HT-29 (cell line): ENCODE measurements at regions not wholly inside any gene's neighbourhood (a gene's known extent, or its start where the extent isn't known, plus 50 kb on each side); places are given as distances from the start of the nearest gene placed in this dataset.
"Not testable (repeated sequence)": the region's sequence is repeated elsewhere in the genome, so short reads cannot be mapped to it uniquely, and the experiment has no call there.

Experiments
- DNase-seq: peaks from one replicate; pipeline ENCODE4 v3.0.0-alpha.2; 2015; ENCODE audit warnings: low spot score

DNA sequence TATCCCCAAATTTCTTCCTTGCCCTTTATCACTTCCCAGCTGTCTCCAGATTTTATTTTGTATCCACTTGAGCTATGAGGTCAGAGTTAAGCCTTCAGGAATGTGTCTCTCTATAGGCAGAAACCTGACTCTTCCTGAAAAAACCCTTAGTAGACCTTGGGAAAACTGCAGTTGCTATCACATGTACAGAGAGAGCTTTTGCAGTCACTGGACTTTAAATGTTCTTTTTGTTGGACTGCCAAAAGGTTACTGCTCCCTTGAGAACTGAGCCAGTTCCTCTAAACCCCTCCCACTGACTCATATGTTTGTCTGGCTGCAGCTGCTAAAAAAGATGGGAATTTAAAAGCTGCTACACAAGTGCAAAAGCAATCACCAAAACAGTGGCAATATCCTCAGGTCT, 169.1 kb upstream of the CCDC54 start:
- no peak for DNase-seq

DNA sequence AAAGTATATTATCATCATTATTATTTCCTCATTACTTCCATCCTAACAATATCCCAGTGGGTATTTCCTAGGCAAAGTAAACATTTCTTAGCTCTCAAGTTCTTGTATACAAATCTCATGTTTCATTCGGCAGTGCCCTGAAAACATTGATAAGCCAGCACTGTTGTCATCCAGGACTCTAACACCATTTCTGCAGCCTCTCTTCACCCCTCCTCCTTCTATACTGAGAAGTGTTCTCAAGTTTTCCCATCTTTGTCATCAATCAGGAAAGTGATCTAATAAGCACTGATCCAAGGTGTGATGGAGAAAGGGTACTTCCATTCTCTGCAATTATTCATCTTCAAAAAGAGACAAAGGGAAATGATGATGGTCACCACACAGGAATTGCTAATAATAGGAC, 168.4 kb upstream of the CCDC54 start:
- DNase-seq = no peak

DNA sequence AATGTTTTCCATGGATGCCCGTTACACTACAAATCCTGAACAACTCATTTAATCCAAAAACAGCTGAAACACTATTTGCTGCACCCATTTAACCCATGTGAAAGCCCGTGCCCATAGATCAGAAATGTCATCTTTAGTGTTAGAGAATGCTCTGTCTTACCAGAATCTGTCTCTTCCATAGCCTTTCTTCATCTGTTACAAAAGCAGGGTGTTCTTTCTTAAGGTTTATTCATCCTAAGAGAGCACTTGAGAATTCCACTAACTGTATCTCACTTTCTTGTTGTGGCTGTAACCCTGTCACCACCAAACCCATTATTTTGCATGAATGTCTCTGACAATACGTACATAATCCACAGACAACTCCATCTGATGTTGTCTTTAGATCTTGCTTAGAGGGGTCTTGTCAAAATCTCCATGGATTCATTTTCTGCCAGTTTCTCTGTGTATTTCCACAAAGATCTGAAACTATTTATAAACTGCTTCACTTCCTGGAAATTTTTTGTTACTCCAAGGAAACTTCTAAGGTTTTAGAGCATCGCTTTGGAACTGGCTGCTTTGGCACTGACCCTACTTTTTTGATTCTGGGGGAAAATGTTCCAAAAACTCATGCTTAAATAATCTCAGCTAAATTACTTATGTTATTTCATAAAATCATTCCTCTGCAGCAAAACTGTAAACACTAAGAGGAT, 167.8 kb upstream of the CCDC54 start:
- no peak for DNase-seq

DNA sequence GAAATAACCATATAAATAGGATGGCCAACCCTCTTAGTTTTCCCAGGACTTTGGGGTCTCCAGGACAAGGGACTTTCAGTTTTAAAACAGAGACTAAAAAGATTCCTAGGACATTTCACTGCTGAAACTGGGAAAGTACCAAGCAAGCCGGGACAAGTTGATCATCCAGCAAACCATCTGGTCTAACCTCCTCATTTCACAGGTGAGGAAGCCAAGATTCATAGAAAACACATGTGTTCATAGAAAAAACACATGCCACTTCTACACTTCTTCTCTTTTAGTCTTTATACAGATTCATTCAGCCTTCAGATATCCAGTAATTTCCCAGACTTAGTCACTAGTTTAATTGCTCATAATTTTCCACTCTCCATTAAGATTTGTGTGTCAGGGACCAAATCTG, 165.6 kb upstream of the CCDC54 start:
- no peak for DNase-seq

DNA sequence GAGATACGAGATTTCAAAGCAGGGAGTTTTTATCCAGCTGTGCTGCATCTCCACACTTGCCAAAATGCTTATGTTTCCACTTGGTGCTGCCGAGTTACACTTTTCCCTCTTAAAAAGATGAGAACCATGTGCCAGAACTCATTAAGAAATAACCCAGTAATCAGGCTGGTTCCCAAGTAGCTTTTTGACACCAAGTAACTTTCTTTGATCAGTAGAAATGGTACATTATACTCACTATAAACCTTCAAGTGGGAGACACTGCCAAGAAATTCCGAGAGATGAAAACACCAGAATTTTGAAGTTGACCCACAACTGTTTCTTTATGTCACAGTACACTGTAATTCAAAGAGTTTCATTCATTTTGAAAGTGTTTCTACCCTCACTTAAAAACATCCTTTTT, 164.6 kb upstream of the CCDC54 start:
- DNase-seq = no peak

DNA sequence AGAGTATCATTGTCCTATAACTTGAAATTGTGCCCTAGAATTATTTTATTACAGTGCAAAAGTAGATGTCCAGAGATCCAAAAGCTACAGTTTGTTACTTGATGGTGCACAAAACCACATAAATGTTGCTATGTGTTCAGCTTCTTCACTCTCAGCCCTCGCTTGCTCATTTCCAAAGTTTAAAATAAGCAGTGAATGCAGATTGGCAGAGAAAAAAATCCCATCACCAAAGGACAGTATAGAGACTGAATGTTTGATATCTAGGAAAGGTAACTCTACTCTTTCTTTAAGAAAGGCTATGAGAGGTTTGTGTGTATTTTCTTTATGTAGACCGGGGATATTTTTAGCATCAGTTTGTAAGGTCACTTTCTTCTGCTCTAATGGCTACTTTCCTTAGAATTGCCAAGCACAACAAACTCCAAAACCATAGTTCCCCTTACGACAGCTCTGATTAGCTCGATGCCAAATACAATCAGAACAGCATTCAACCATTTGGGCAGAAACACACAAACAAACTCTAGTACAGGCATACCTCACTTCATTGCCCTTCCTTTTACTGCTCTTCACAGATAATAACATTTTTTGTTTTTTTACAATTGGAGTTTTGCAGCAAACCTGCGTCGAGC, 164.1 kb upstream of the CCDC54 start:
- DNase-seq = no peak

DNA sequence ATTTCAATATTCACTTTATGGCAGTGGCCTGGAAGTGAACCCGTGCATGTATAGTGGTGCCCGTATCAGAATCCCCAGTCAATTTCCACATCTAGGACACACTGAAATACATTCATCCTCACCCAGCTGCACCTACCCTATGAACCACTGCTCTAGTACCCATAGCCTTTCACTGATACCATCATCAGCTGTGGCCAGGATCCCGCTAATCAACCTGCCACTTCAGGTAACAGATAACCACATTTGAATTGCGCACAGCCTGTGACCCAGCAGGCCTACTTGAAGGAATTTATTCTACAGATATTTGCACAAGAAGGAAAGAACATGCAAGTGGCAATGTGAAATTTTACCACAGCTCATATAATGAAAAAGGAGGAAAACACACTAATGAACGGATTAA, 161.0 kb upstream of the CCDC54 start:
- no peak for DNase-seq

DNA sequence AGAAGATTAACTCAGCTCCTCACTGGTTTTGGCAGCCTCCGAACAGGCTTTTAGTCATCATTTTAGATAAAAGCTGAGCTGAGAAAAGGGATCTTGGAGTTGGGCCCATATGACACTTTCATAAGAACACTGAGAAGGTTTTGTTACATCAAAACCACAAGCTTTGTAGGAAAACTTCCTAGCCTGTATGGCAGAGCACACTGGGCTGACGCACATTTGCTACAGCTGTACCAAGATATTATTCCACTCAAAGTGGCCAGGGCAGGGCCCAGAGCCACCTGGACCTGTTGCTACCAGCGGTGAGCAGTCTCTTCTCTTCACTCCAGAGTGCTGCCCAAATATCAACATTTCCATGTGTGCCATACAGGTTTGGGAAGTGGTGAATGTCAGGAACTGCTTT, 160.5 kb upstream of the CCDC54 start:
- no peak for DNase-seq

DNA sequence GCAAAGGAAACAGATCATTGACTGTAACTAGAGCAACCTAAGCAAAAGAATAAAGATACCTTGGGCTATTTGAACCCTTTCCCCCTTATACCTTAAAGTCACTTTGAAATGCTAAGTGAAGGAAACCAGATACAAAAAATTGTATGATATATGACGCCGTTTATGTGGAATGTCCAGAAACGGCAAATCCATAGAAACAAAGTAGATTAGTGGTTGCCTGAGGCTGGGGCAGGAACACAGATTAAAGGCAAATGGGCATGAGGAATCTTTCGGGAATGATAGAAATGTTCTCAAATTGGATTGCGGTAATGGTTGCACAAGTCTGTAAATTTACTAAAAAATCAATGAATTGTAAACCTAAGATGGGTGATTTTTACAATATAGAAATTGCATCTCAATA, 160.1 kb upstream of the CCDC54 start:
- no peak for DNase-seq

DNA sequence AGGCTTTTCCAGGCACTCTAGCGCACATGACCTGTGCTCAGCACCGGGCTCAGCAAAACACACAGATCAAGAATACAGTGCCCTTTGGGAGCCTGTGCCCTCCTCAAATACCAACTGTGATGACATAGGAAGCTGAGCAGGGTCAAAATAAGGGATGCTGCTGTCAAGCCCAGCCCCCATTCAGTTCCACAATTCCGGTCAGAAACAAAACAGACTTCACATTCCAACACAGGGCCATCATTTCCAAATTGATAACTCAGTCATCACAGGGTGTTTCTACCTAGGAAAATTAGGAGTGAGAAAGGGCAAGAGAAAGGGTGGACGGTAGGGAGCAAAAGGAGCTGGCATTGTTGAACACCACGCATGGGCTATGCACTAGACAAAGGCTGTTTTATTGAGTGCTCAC, 158.4 kb upstream of the CCDC54 start:
- no peak for DNase-seq

DNA sequence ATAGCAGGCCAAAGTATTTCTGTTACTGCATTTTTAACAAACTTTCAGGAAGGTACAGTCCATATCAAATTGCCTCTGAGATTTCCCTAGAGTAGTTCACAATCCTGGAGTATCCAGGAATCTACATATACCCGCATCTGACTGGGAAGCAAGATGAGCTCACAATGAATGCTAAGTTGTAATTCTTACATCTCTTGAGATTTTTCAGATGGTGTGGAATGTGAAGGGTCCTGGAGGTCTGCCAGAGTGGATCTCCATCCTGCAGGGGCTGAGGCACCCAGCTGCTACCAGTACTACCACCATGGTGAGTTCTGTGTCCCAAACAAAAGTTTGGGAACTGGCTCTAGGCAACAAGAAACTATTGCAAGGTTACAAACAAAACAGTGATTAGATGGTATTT, 156.7 kb upstream of the CCDC54 start:
- no peak for DNase-seq

DNA sequence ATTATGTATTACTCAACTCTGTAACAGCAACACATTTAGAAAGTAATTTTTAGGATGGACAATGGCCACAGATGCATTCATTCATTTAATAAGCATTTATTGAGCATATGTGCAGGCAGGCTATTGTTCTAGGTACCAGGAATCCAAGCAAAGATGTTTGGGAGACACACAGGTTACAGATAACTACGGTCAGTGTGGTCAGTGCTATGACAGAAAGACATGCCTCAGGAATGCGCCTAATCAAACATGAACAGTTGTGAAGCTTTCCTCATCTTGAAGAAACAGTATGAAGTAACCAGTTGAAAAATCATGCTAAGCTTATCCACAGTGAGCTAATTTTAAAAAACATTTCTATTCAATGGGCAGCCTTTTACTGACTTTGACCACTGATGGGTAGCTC, 155.4 kb upstream of the CCDC54 start:
- no peak for DNase-seq

DNA sequence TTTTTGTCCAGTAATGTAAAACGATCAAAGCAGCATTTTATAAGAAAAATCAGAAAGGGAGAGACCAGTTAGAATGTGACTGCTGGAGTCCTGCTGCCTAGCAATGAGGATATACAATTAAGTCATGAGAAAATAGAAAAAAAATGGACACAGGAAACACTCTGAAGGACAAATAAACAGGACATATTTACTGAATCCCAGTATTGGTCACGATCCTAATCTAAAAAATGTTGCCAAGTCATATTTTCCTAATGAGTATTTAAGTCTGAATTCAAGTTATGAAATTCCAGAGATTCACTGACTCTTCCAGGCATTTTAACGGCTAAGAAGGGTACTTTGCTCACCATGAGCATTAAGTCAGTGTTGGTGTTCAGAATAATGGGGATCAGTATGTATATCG, 154.3 kb upstream of the CCDC54 start:
- DNase-seq = no peak

DNA sequence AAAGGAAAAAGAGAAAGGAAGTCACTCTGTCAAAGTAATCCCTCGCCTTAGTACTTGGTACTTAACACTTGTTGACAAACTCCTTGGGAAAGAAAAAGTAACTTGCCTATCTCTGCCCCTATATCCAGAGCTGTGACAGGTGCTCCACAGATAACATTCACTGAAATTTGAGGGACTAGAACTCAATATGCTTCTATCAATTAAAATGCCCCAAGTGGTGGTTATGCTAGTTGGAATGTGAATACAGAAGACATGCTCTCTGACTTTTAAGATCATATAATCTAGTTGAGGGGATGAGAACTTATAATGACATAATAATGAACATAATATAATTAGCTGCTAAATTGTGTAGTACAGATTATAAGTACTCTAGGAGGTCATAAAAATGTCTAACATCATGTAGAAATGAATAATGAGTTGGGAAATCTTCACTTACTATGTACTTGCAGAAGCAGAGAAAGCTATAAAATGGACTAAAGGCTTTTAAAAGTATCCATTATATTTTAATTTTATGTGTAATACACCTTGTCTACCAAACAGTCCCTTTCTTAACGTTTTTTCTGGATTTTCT, 153.1 kb upstream of the CCDC54 start:
- no peak for DNase-seq

DNA sequence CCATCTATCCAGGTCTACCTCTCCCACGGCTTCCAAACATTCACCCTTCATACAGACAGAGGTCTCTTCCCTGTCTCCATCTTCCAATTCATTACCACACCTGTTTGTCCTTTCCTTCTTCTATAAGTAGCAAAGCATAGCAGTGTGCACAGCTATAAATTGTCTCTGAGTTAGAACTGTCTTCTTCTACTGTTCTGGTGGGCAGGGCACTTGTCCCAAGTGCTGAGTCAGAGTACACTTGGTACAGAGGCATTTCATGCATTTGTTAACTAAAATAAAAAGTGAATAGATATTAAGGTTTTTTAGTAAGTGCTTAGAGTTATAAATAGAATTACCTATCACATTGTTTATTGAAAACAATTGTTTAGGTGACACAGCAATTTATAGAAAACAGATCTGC, 150.1 kb upstream of the CCDC54 start:
- no peak for DNase-seq

DNA sequence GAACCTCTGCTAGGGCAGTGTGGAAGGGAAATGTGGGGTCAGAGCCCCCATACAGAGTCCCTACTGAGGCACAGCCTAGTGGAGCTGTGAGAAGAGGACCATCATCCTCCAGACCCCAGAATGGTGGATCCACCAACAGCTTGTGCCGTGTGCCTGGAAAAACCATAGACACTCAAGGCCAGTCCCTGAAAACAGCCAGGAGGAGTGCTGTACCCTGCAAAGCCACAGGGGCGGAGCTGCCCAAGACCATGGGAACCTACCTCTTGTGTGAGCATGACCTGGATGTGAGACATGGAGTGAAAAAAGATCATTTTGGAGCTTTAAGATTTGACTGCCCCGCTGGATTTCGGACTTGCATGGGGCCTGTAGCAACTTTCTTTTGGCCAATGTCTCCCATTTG, 143.4 kb upstream of the CCDC54 start:
- not testable (repeated sequence) for DNase-seq

DNA sequence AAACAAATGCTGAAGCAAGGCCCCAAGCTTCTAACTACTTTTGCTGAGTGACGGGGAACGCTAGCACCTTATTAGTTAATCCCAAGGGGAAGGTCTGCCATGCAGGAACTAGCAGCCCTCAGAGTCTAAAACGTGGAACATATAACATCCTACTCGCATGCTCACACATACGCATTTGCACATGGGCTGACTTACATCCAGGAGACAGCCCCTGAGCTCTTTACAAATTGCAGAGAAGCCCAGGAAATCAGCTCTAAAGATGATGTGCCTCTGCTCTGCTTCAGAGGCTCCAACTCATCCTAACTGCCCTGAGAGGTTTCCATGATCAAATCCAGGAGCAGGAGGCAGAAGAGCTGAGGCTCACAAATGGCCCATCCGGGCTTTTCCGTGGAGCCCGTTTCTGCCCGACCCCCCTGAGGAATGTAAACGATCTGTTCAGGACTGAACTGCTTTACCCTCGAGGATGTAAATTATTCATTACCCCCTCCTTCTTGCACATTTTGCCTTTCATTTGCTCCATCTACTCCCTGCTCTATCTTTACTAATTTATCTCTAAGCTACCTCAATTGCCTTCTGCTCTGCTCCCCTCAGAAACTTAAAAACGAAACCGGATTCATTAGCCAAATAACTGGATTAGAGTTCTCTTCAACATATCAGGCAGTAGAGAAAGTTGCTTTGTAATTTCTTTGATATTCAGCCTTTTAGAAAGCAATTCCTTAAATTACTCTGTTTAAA, 141.9 kb upstream of the CCDC54 start:
- no peak for DNase-seq

DNA sequence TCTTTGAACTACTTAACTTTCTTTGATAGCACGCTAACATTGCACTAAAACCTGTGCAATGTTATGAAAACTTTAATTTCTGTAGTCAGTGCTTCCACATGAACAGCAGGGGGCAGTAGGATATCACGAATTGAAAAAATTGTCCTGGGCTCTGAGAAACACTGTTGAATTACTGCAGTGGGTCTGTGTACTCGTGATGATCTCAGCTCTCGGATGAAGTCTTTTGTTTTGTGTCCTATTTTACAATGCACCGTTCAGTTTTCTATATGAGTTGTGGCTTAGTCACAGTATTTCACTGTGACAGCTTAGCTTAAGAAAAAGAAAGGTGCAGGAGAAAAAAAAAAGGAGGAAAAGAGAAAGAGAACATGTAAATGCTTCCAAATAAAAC, 141.3 kb upstream of the CCDC54 start:
- DNase-seq = peak; percentile 83

DNA sequence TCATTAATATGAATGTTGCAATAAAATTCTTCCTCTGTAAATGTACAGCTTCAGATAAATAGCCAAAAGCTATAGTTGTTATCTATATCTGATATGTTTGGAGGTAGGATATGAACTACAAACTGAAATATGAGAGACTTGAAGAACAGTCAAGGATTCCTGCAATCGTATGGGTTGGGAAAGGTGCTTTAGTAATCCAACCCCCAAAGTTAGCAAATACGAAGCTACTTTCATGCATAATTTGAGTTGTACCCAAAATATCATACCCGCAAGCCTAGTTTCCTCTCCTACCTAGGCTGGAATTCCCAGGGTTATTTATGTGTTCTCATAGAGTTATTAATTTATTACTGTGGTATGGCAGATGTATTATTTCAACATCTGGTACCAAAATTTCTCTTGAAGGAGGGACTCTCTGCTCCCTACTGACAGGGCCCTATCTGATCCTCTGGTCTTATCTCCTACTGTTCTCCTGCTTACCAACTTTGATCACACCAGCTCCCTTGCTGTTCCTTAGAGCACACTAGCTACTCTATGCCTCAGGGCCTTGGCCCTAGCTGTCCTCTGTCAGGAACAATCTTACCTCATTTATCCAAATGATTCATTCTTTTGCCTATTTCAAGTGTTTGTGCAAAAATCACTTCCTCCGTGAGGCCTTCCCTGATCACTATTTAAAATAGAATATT, 140.4 kb upstream of the CCDC54 start:
- DNase-seq = no peak

DNA sequence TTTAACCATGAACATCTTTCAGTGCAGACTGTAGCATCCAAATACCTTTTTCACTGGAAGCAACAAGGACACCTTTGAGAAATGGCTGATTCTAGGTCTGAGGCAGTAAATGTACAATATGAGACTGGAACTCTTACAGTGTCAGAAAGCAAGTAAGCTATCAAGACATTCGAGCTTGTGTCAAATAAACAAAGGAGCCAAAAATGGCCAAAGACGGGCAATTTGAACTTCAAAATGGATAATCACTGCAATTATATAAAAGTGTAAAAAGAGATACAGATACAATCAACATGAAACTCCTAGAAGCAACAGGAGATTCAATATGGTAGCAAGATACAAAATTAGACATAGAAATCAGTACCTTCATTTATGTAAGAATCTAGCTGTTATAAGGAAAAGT, 138.5 kb upstream of the CCDC54 start:
- no peak for DNase-seq

DNA sequence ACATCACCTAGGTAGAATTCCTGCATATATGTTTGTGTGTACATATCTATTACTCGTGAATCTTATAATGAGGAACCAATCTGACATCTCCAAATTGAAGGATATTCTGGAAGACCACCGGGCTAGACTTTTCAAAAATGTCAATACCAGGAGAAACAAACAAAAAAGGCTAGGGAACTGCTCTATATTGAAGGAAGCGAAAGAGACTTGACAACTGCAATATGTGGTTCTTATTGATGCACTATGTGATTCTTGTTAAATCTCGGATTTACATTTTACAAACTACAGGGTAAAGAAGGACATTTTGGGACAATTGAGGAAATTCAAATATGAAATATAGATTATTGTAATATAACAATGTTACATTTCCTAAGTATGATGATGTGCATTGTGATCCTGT, 137.5 kb upstream of the CCDC54 start:
- DNase-seq = no peak
